ENCODE measurements at regions not wholly inside any gene's neighbourhood (a gene's known extent, or its start where the extent isn't known, plus 50 kb on each side); places are given as distances from the start of the nearest gene placed in this dataset.
A peak's percentile ranks its signal among the peaks of the same experiment; 100 is the strongest.

GRCh38 chr6:19024737-19025136 lies 637.6 kb downstream of the RNF144B start:
- TF ChIP-seq NONO (IDR thresholded peaks at IDR 0.05; ENCODE audit: low read depth in 2 of 2, low read length in 1 of 2), result no peak
- no peak for TF ChIP-seq RBM34 (IDR thresholded peaks at IDR 0.05; ENCODE audit: borderline replicate concordance, insufficient read depth, low read length)
- TF ChIP-seq MED1 (CRISPR knock-in tag; IDR thresholded peaks at IDR 0.05; ENCODE audit: borderline replicate concordance), result no peak
- TF ChIP-seq BRD4 (IDR thresholded peaks at IDR 0.05), result no peak
- no peak for TF ChIP-seq MTA1 (IDR thresholded peaks at IDR 0.05; ENCODE audit: borderline replicate concordance)
- TF ChIP-seq SMAD3 (CRISPR knock-in tag; conservative IDR thresholded peaks at IDR 0.05), result no peak
- no peak for TF ChIP-seq FOXJ3 (CRISPR knock-in tag; IDR thresholded peaks at IDR 0.05)
- TF ChIP-seq NFRKB (IDR thresholded peaks at IDR 0.05; ENCODE audit: low read depth), result no peak
- TF ChIP-seq GATA2 (CRISPR knock-in tag; IDR thresholded peaks at IDR 0.05), result no peak
- TF ChIP-seq ARNT (IDR thresholded peaks at IDR 0.05), result no peak
- TF ChIP-seq MAX (CRISPR knock-in tag; IDR thresholded peaks at IDR 0.05), result no peak
- TF ChIP-seq, protein P1, sequence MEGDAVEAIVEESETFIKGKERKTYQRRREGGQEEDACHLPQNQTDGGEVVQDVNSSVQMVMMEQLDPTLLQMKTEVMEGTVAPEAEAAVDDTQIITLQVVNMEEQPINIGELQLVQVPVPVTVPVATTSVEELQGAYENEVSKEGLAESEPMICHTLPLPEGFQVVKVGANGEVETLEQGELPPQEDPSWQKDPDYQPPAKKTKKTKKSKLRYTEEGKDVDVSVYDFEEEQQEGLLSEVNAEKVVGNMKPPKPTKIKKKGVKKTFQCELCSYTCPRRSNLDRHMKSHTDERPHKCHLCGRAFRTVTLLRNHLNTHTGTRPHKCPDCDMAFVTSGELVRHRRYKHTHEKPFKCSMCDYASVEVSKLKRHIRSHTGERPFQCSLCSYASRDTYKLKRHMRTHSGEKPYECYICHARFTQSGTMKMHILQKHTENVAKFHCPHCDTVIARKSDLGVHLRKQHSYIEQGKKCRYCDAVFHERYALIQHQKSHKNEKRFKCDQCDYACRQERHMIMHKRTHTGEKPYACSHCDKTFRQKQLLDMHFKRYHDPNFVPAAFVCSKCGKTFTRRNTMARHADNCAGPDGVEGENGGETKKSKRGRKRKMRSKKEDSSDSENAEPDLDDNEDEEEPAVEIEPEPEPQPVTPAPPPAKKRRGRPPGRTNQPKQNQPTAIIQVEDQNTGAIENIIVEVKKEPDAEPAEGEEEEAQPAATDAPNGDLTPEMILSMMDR (IDR thresholded peaks at IDR 0.05 in 2 of 3, conservative IDR thresholded peaks at IDR 0.05 in 1 of 3; ENCODE audit: insufficient read depth in 2 of 3, low read depth in 1 of 3, low read length in 3 of 3), result 0 out of 6 replicates have a peak, but pooled peaks of 1 of the 3 experiments have one; percentile 19
- TF ChIP-seq HLTF (IDR thresholded peaks at IDR 0.05), result no peak
- no peak for TF ChIP-seq HDAC2 (IDR thresholded peaks at IDR 0.05)
